Suprapubic skin (tissue), 4 donors: ENCODE measurements at regions not wholly inside any gene's neighbourhood (a gene's known extent, or its start where the extent isn't known, plus 50 kb on each side); places are given as distances from the start of the nearest gene placed in this dataset.

Experiments used
- CTCF ChIP-seq, 2 donors: fragments of 200-600 bp in 1 of 2; fragments of 450-650 bp in 1 of 2; sonication (generic) in 1 of 2; IDR thresholded peaks; one replicate each; pipeline ENCODE4 v1.5.1; 2016 to 2019; ENCODE audit warnings: antibody characterized with exemption in 2 of 2, mild to moderate bottlenecking in 1 of 2, moderate library complexity in 1 of 2
- EP300 ChIP-seq: sonication (generic); formaldehyde crosslinking; IDR thresholded peaks from one replicate; pipeline ENCODE4 v1.6.1; 2017; ENCODE audit warnings: antibody characterized with exemption
- POLR2A ChIP-seq, 2 donors: fragments of 450-650 bp; IDR thresholded peaks; one replicate each; pipeline ENCODE4 v1.6.1; 2017; ENCODE audit warnings: antibody characterized with exemption in 2 of 2, mild to moderate bottlenecking in 2 of 2, moderate library complexity in 2 of 2
- POLR2AphosphoS5 ChIP-seq, 3 donors: sonication (generic); formaldehyde crosslinking; IDR thresholded peaks; one replicate each; pipeline ENCODE4 v1.6.1; 2017; ENCODE audit warnings: antibody characterized with exemption in 3 of 3

- TF ChIP-seq POLR2AphosphoS5 (IDR thresholded peaks at IDR 0.05) (no peak), CTCF (IDR thresholded peaks at IDR 0.05) (no peak), POLR2A (IDR thresholded peaks at IDR 0.05) (no peak), EP300 (no peak)
Measured at GRCh38 chr12:91914701-91915100, 230.9 kb downstream of the BTG1 start.
